ENCODE measurements at regions not wholly inside any gene's neighbourhood (a gene's known extent, or its start where the extent isn't known, plus 50 kb on each side); places are given as distances from the start of the nearest gene placed in this dataset.

- H3K27ac ChIP-seq (ENCODE audit: control insufficient read depth, insufficient read depth, low read length), result no peak overlapping the region
- no peaks in the 10 kb centered on the region for H3K27me3 ChIP-seq (ENCODE audit: control insufficient read depth, extremely low read depth, insufficient read depth, low read length)
- H3K4me3 ChIP-seq (ENCODE audit: control insufficient read depth in 2 of 3, extremely low read depth in 1 of 3, insufficient read depth in 2 of 3, low read depth in 1 of 3, low read length in 3 of 3), result no peak overlapping the region
- FAIRE-seq, result no peak
- no peaks in the 10 kb centered on the region for H4K20me1 ChIP-seq (ENCODE audit: control insufficient read depth, extremely low read depth, insufficient read depth, low read length)
- no peak overlapping the region for H3K4me2 ChIP-seq (ENCODE audit: control insufficient read depth, extremely low read depth, insufficient read depth, low read depth, low read length)
- no peaks in the 10 kb centered on the region for H3K36me3 ChIP-seq (ENCODE audit: control insufficient read depth in 2 of 2, extremely low read depth in 1 of 2, insufficient read depth in 2 of 2, low read length in 2 of 2)
- H2AFZ ChIP-seq (ENCODE audit: control insufficient read depth, low read length), result no peak overlapping the region
- H3K9me1 ChIP-seq (ENCODE audit: control insufficient read depth, extremely low read depth, insufficient read depth, low read length), result no peaks in the 10 kb centered on the region
- dilution Hi-C loops (cut with MboI; ENCODE audit: extremely low pct_ligation_motif_present, low sequenced_read_pairs), result no loop called here
- no peak for DNase-seq (ENCODE audit: low read depth, low spot score)
- H3K9ac ChIP-seq (ENCODE audit: control insufficient read depth, extremely low read depth, insufficient read depth, low read length), result no peak overlapping the region
- no peaks in the 10 kb centered on the region for H3K9me3 ChIP-seq (ENCODE audit: control insufficient read depth, low read depth, low read length)
- TF ChIP-seq EZH2 (IDR thresholded peaks at IDR 0.05; ENCODE audit: low read length) (no peak), CTCF (optimal IDR thresholded peaks at IDR 0.05 in 1 of 3, IDR thresholded peaks at IDR 0.05 in 1 of 3, conservative IDR thresholded peaks at IDR 0.05 in 1 of 3; ENCODE audit: extremely low read depth in 1 of 3, insufficient read depth in 2 of 3, low read length in 3 of 3) (no peak)
- peaks cover 10% of the 10 kb centered on the region for H3K4me1 ChIP-seq (ENCODE audit: control insufficient read depth, extremely low read depth, insufficient read depth, low read length)
- no peaks in the 10 kb centered on the region for H3K79me2 ChIP-seq (ENCODE audit: control insufficient read depth, insufficient read depth, low read length)
Observed at GRCh38 chr12:89023936-89024335, 328.4 kb downstream of the DUSP6 start.

DNA sequence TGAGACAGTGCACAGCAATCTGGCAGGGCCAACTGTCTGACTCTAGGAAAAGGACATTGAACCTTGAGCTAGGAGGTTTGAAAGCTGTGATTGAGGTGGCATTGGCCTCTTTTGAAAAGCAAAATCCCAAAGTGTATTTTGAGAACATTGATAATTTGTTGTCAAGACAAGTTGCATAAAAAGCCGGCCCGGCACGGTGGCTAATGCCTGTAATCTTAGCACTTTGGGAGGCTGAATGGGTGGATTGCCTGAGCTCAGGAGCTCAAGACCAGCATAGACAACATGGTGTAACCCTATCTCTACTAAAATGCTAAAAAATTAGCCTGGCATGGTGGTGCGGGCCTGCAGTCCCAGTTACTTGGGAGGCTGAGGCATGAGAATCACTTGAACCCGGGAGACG lies 331.6 kb downstream of the DUSP6 start:
- Histone ChIP-seq H3K4me1 (ENCODE audit: control insufficient read depth, extremely low read depth, insufficient read depth, low read length) (peaks cover 10% of the 10 kb centered on the region), H3K27me3 (ENCODE audit: control insufficient read depth, extremely low read depth, insufficient read depth, low read length) (no peaks in the 10 kb centered on the region), H3K9ac (ENCODE audit: control insufficient read depth, extremely low read depth, insufficient read depth, low read length) (no peak overlapping the region), H3K9me1 (ENCODE audit: control insufficient read depth, extremely low read depth, insufficient read depth, low read length) (no peaks in the 10 kb centered on the region), H3K36me3 (ENCODE audit: control insufficient read depth in 2 of 2, extremely low read depth in 1 of 2, insufficient read depth in 2 of 2, low read length in 2 of 2) (no peaks in the 10 kb centered on the region), H3K9me3 (ENCODE audit: control insufficient read depth, low read depth, low read length) (no peaks in the 10 kb centered on the region), H3K79me2 (ENCODE audit: control insufficient read depth, insufficient read depth, low read length) (no peaks in the 10 kb centered on the region), H3K4me3 (ENCODE audit: control insufficient read depth in 2 of 3, extremely low read depth in 1 of 3, insufficient read depth in 2 of 3, low read depth in 1 of 3, low read length in 3 of 3) (no peak overlapping the region), H4K20me1 (ENCODE audit: control insufficient read depth, extremely low read depth, insufficient read depth, low read length) (no peaks in the 10 kb centered on the region), H3K4me2 (ENCODE audit: control insufficient read depth, extremely low read depth, insufficient read depth, low read depth, low read length) (no peak overlapping the region), H3K27ac (ENCODE audit: control insufficient read depth, insufficient read depth, low read length) (no peak overlapping the region), H2AFZ (ENCODE audit: control insufficient read depth, low read length) (no peak overlapping the region)
- DNase-seq (ENCODE audit: low read depth, low spot score), result no peak
- TF ChIP-seq CTCF (optimal IDR thresholded peaks at IDR 0.05 in 1 of 3, IDR thresholded peaks at IDR 0.05 in 1 of 3, conservative IDR thresholded peaks at IDR 0.05 in 1 of 3; ENCODE audit: extremely low read depth in 1 of 3, insufficient read depth in 2 of 3, low read length in 3 of 3) (no peak), EZH2 (IDR thresholded peaks at IDR 0.05; ENCODE audit: low read length) (no peak)
- dilution Hi-C loops (cut with MboI; ENCODE audit: extremely low pct_ligation_motif_present, low sequenced_read_pairs), result no loop called here
- FAIRE-seq, result no peak
